Kidney (tissue), 13 donors: ENCODE measurements at regions not wholly inside any gene's neighbourhood (a gene's known extent, or its start where the extent isn't known, plus 50 kb on each side); places are given as distances from the start of the nearest gene placed in this dataset.

Experiments
- DNase-seq, 5 donors: peaks; one replicate each; pipeline ENCODE4 v3.0.0-alpha.2; 2013 to 2020
- FAIRE-seq: peaks from 2 replicates; lab custom pipeline; 2012; peaks lifted over from hg19 to GRCh38; lab: Jason Lieb, UNC
- H3K27ac ChIP-seq, 2 donors: one replicate each; pipeline ENCODE4 v1.7.0; 2013; ENCODE audit warnings: low read depth in 2 of 2, low read length in 2 of 2, inconsistent platforms in 1 of 2
- H3K27me3 ChIP-seq: one replicate; pipeline ENCODE4 v1.7.1; 2013; ENCODE audit warnings: low read length, inconsistent platforms; ENCODE audit not compliant: control insufficient read depth, insufficient read depth
- H3K36me3 ChIP-seq, 3 donors: one replicate each; pipeline versions ENCODE4 v1.7.0 to v1.7.1; 2013; ENCODE audit warnings: low read length in 3 of 3, control low read depth in 1 of 3, inconsistent platforms in 1 of 3; ENCODE audit not compliant: insufficient read depth in 3 of 3, control insufficient read depth in 2 of 3
- H3K4me1 ChIP-seq, 3 donors: one replicate each; pipeline versions ENCODE4 v1.7.0 to v1.7.1; 2013; ENCODE audit warnings: low read length in 3 of 3, inconsistent platforms in 1 of 3, low read depth in 1 of 3; ENCODE audit not compliant: control insufficient read depth in 2 of 3, insufficient read depth in 2 of 3
- H3K4me3 ChIP-seq, 3 donors: one replicate each; pipeline versions ENCODE4 v1.7.0 to v1.8.1; 2013; ENCODE audit warnings: low read length in 3 of 3, control low read depth in 1 of 3, inconsistent platforms in 1 of 3
- H3K9ac ChIP-seq, 3 donors: one replicate each; pipeline versions ENCODE4 v1.7.0 to v1.7.1; 2013; ENCODE audit warnings: low read length in 3 of 3, control low read depth in 1 of 3, inconsistent platforms in 1 of 3
- H3K9me3 ChIP-seq, 3 donors: one replicate each; pipeline versions ENCODE4 v1.7.0 to v1.7.1; 2013; ENCODE audit warnings: low read length in 3 of 3, control low read depth in 1 of 3, inconsistent platforms in 1 of 3; ENCODE audit not compliant: control insufficient read depth in 2 of 3, insufficient read depth in 1 of 3
- CTCF ChIP-seq: IDR thresholded peaks from 3 replicates; pipeline ENCODE4 v1.5.1; 2012; ENCODE audit warnings: mild to moderate bottlenecking, moderate library complexity, borderline replicate concordance; ENCODE audit not compliant: insufficient read depth; ENCODE audit errors: extremely low read depth
- intact Hi-C: fragments of 100-400 bp; cut with DNase I; formaldehyde crosslinking; loops from one replicate; pipeline ENCODE4 v1.11.1; 2022
- donor health status: control.
- donor health status: control.
- donor health status: control.
- donor health status: control.
- donor health status: control.
- donor health status: DM: yes; HTN: yes; CAD: no.
- donor health status: Normal renal cell carcinoma (clear cell type).

- Histone ChIP-seq H3K27ac (no peak overlapping the region), H3K36me3 (no peaks in the 10 kb centered on the region), H3K9me3 (no peaks in the 10 kb centered on the region), H3K27me3 (no peaks in the 10 kb centered on the region), H3K9ac (no peak overlapping the region), H3K4me1 (no peaks in the 10 kb centered on the region), H3K4me3 (no peak overlapping the region)
- FAIRE-seq (no peak), DNase-seq (no peak)
- intact Hi-C loops: no loop called here
- no peak for TF ChIP-seq CTCF
Observed at GRCh38 chr11:131145791-131146190, 224.6 kb upstream of the NTM start.

- H3K27ac ChIP-seq: no peak overlapping the region
- H3K9me3 ChIP-seq: no peaks in the 10 kb centered on the region
- DNase-seq (no peak), FAIRE-seq (no peak)
- no peak for TF ChIP-seq CTCF
- no peaks in the 10 kb centered on the region for H3K36me3 ChIP-seq
- H3K4me1 ChIP-seq: no peaks in the 10 kb centered on the region
- intact Hi-C loops: no loop called here
- H3K9ac ChIP-seq: no peak overlapping the region
- H3K4me3 ChIP-seq: no peak overlapping the region
- no peaks in the 10 kb centered on the region for H3K27me3 ChIP-seq
Observed at GRCh38 chr11:131146827-131147490, 223.5 kb upstream of the NTM start.

- no peak for TF ChIP-seq CTCF
- Histone ChIP-seq H3K4me1 (no peaks in the 10 kb centered on the region), H3K4me3 (no peak overlapping the region), H3K9me3 (no peaks in the 10 kb centered on the region), H3K36me3 (no peaks in the 10 kb centered on the region), H3K27ac (no peak overlapping the region), H3K9ac (no peak overlapping the region), H3K27me3 (no peaks in the 10 kb centered on the region)
- intact Hi-C loops: no loop called here
- DNase-seq: no peak
- FAIRE-seq: no peak
Observed at GRCh38 chr11:131154351-131154750, 216.1 kb upstream of the NTM start.

- Histone ChIP-seq H3K4me3 (no peak overlapping the region), H3K27me3 (no peaks in the 10 kb centered on the region), H3K4me1 (no peaks in the 10 kb centered on the region), H3K27ac (no peak overlapping the region), H3K36me3 (no peaks in the 10 kb centered on the region), H3K9ac (no peak overlapping the region), H3K9me3 (no peaks in the 10 kb centered on the region)
- TF ChIP-seq CTCF: no peak
- no peak for FAIRE-seq
- intact Hi-C loops: no loop called here
- no peak for DNase-seq
Observed at GRCh38 chr11:131157678-131158077, 212.7 kb upstream of the NTM start.
